Endothelial cell of umbilical vein (primary cell): ENCODE measurements at regions not wholly inside any gene's neighbourhood (a gene's known extent, or its start where the extent isn't known, plus 50 kb on each side); places are given as distances from the start of the nearest gene placed in this dataset.

ENCODE experiments used
- BruUV-seq: library from RNA; stranded (reverse); fragments of 400-500 nt; replicated peaks from 2 replicates; lab custom pipeline; 2021; lab: Mats Ljungman, UMichigan
- CTCF ChIA-PET: fragments of 300-600, 350-600 bp; sonication (Branson Sonifier 250); formaldehyde crosslinking; loops from one replicate; lab custom pipeline; 2021; ENCODE audit warnings: antibody characterized with exemption, inconsistent platforms; lab: Charles Lee
- POLR2A ChIA-PET: fragments of 300-600, 350-600 bp; sonication (Branson Sonifier 250); formaldehyde crosslinking; loops from one replicate; lab custom pipeline; 2021; ENCODE audit warnings: antibody characterized with exemption, inconsistent platforms; lab: Charles Lee
- DNase-seq: peaks from one replicate; pipeline ENCODE4 v3.0.0-alpha.2; 2011; ENCODE audit warnings: low read depth, low spot score
- FAIRE-seq: peaks from 2 replicates; lab custom pipeline; 2011; peaks lifted over from hg19 to GRCh38; lab: Jason Lieb, UNC
- H2AFZ ChIP-seq: 2 replicates; pipeline ENCODE4 v1.6.0; 2012; ENCODE audit warnings: low read depth, low read length, control low read depth, inconsistent platforms
- H3K27ac ChIP-seq: 2 replicates; pipeline ENCODE4 v1.5.1; 2011; ENCODE audit warnings: low read depth, mild to moderate bottlenecking, control low read depth, low read length, moderate library complexity; ENCODE audit not compliant: insufficient read depth
- H3K27me3 ChIP-seq, 2 experiments: 2 replicates each; pipeline versions ENCODE4 v1.6.0 to v1.6.1; 2011; ENCODE audit warnings: low read length in 2 of 2, mixed read lengths in 1 of 2; ENCODE audit not compliant: control insufficient read depth in 2 of 2, insufficient read depth in 2 of 2
- H3K36me3 ChIP-seq, 2 experiments: 2 replicates in 1 of 2; 3 replicates in 1 of 2; pipeline ENCODE4 v1.5.1; 2011; ENCODE audit warnings: low read length in 2 of 2, mild to moderate bottlenecking in 1 of 2, moderate library complexity in 1 of 2; ENCODE audit not compliant: control insufficient read depth in 2 of 2, insufficient read depth in 2 of 2; ENCODE audit errors: extremely low read depth in 1 of 2
- H3K4me1 ChIP-seq: 3 replicates; pipeline ENCODE4 v1.5.1; 2011; ENCODE audit warnings: mild to moderate bottlenecking, low read length; ENCODE audit not compliant: control insufficient read depth, insufficient read depth; ENCODE audit errors: extremely low read depth
- H3K4me2 ChIP-seq: 2 replicates; pipeline ENCODE4 v1.6.1; 2011; ENCODE audit warnings: low read length, control low read depth, mixed read lengths; ENCODE audit not compliant: insufficient read depth
- H3K4me3 ChIP-seq, 3 experiments: fragments of 200-600 bp in 1 of 3; sonication (generic), shearing (Covaris generic) in 1 of 3; replicated peaks in 1 of 3; 2 replicates each; pipeline ENCODE4 v1.5.1; 2011 to 2016; ENCODE audit warnings: control low read depth in 3 of 3, low read length in 3 of 3, mild to moderate bottlenecking in 2 of 3, inconsistent platforms in 1 of 3, low read depth in 1 of 3, moderate library complexity in 1 of 3; ENCODE audit not compliant: insufficient read depth in 1 of 3
- H3K79me2 ChIP-seq: 2 replicates; pipeline ENCODE4 v1.6.0; 2012; ENCODE audit warnings: low read length, inconsistent platforms; ENCODE audit not compliant: control insufficient read depth, insufficient read depth
- H3K9ac ChIP-seq: replicated peaks from 2 replicates; pipeline ENCODE3; 2011; ENCODE audit warnings: low read length, control low read depth; ENCODE audit not compliant: insufficient read depth; ENCODE audit errors: extremely low read depth
- H3K9me1 ChIP-seq: replicated peaks from 3 replicates; pipeline ENCODE4 v1.6.0; 2011; ENCODE audit warnings: mild to moderate bottlenecking, low read length; ENCODE audit not compliant: control insufficient read depth, insufficient read depth; ENCODE audit errors: extremely low read depth
- H3K9me3 ChIP-seq: replicated peaks from 2 replicates; pipeline ENCODE4 v1.5.1; 2012; ENCODE audit warnings: low read length, inconsistent platforms; ENCODE audit not compliant: control insufficient read depth, insufficient read depth
- H4K20me1 ChIP-seq: replicated peaks from 2 replicates; pipeline ENCODE3; 2011; ENCODE audit warnings: mild to moderate bottlenecking, low read length; ENCODE audit not compliant: control insufficient read depth, insufficient read depth; ENCODE audit errors: extremely low read depth
- EZH2 ChIP-seq: IDR thresholded peaks from 2 replicates; pipeline ENCODE4 v1.6.1; 2012; ENCODE audit warnings: borderline replicate concordance, low read depth, mild to moderate bottlenecking, moderate library complexity, low read length, inconsistent platforms; ENCODE audit not compliant: severe bottlenecking
- FOS ChIP-seq: IDR thresholded peaks from 2 replicates; pipeline ENCODE4 v1.6.1; 2011; ENCODE audit warnings: mild to moderate bottlenecking, low read length, moderate library complexity, borderline replicate concordance; ENCODE audit not compliant: insufficient read depth
- GATA2 ChIP-seq: IDR thresholded peaks from 2 replicates; pipeline ENCODE4 v1.7.0; 2011; ENCODE audit warnings: low read depth, mild to moderate bottlenecking, moderate library complexity, mixed read lengths, low read length; ENCODE audit not compliant: insufficient read length, insufficient read depth
- JUN ChIP-seq: IDR thresholded peaks from 2 replicates; pipeline ENCODE4 v1.6.1; 2011; ENCODE audit warnings: borderline replicate concordance, low read depth; ENCODE audit not compliant: insufficient read length, insufficient read depth
- MYC ChIP-seq: IDR thresholded peaks from one replicate; pipeline ENCODE4 v1.6.1; 2011; ENCODE audit warnings: mild to moderate bottlenecking, low read depth, low read length
- POLR2A ChIP-seq: IDR thresholded peaks from 2 replicates; pipeline ENCODE4 v1.6.1; 2012; ENCODE audit warnings: low read depth, mild to moderate bottlenecking, control low read depth, low read length
- POLR2AphosphoS5 ChIP-seq: IDR thresholded peaks from 2 replicates; pipeline ENCODE4 v1.6.1; 2012; ENCODE audit warnings: low read depth, mild to moderate bottlenecking, control low read depth, low read length, moderate library complexity; ENCODE audit not compliant: insufficient read depth
- dilution Hi-C: fragments of 300-500 bp; cut with MboI; formaldehyde crosslinking; loops from one replicate; pipeline ENCODE4 v1.15.0; 2019; ENCODE audit warnings: low sequenced_read_pairs; ENCODE audit not compliant: extremely low pct_ligation_motif_present
- intact Hi-C: fragments of 100-400 bp; cut with micrococcal nuclease; formaldehyde crosslinking; loops from one replicate; pipeline ENCODE4 v1.10.0; 2022
- TF ChIP-seq, protein P1 (sequence below), 2 donors: IDR thresholded peaks; 1 replicate in 1 of 2; 2 replicates in 1 of 2; pipeline ENCODE4 v1.5.1; 2011; ENCODE audit warnings: low read length in 2 of 2, mild to moderate bottlenecking in 2 of 2, moderate library complexity in 2 of 2, control low read depth in 1 of 2, inconsistent platforms in 1 of 2, low read depth in 1 of 2; ENCODE audit not compliant: insufficient read depth in 1 of 2; ENCODE audit errors: extremely low read depth in 1 of 2
- TF ChIP-seq, protein P2 (sequence below): IDR thresholded peaks from 2 replicates; pipeline ENCODE4 v1.6.1; 2011; ENCODE audit not compliant: insufficient read depth, insufficient read length

DNA sequence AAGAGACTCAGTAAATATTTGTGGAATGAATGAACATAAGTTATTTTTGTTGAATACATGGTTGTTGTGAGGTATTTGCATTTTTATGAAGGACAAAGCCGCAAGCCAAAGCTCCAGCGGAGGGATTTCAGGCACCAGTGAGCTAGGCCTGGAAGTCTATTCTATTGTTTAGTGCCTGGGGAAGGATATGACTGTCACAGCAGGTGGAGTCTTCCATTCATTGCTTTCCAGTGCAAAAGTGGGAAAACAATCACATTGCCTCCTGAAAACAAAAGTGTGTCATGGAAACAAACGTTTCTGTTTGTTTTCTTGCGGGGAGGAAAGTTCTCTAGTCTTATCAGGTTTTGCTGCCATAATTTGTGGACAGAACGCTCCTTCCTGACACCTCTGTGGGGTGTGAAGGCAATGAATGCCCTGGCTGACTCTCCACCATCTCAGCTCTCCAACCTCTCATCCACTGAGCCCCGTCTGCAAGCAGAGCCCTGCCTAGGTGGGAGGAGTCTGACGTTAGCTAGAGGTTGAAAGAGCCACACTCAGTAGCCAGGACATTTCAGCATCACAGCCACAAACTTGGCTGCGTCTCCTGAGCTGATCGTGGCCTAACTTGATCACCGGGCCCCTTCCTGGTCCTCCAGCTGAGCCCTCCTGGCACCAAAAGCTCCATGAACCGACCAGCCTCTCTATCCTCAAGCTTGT is 739.1 kb downstream of the MATN1 start:
- Histone ChIP-seq H3K4me3 (no peak overlapping the region), H3K36me3 (no peaks in the 10 kb centered on the region), H2AFZ (no peak overlapping the region), H3K27me3 (no peaks in the 10 kb centered on the region), H3K4me2 (no peak overlapping the region), H3K9me3 (no peaks in the 10 kb centered on the region), H3K79me2 (no peaks in the 10 kb centered on the region), H3K27ac (peak overlapping the region; percentile 9), H3K9me1 (no peaks in the 10 kb centered on the region), H4K20me1 (no peaks in the 10 kb centered on the region), H3K4me1 (no peaks in the 10 kb centered on the region), H3K9ac (no peak overlapping the region)
- no peak for TF ChIP-seq MYC
- TF ChIP-seq POLR2AphosphoS5, result no peak
- TF ChIP-seq, protein P1, sequence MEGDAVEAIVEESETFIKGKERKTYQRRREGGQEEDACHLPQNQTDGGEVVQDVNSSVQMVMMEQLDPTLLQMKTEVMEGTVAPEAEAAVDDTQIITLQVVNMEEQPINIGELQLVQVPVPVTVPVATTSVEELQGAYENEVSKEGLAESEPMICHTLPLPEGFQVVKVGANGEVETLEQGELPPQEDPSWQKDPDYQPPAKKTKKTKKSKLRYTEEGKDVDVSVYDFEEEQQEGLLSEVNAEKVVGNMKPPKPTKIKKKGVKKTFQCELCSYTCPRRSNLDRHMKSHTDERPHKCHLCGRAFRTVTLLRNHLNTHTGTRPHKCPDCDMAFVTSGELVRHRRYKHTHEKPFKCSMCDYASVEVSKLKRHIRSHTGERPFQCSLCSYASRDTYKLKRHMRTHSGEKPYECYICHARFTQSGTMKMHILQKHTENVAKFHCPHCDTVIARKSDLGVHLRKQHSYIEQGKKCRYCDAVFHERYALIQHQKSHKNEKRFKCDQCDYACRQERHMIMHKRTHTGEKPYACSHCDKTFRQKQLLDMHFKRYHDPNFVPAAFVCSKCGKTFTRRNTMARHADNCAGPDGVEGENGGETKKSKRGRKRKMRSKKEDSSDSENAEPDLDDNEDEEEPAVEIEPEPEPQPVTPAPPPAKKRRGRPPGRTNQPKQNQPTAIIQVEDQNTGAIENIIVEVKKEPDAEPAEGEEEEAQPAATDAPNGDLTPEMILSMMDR (IDR thresholded peaks at IDR 0.05; ENCODE audit: extremely low read depth in 1 of 2, insufficient read depth in 1 of 2, low read depth in 1 of 2, low read length in 2 of 2), result no peak
- TF ChIP-seq EZH2, result no peak
- TF ChIP-seq, protein P2, sequence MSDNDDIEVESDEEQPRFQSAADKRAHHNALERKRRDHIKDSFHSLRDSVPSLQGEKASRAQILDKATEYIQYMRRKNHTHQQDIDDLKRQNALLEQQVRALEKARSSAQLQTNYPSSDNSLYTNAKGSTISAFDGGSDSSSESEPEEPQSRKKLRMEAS, result no peak
- TF ChIP-seq GATA2, result no peak
- TF ChIP-seq JUN, result no peak
- TF ChIP-seq FOS, result no peak
- TF ChIP-seq POLR2A, result no peak
- ChIA-PET POLR2A (no interaction called here), CTCF (no interaction called here)
- intact Hi-C loops, result no loop called here
- FAIRE-seq (no peak), DNase-seq (no peak)
- BruUV-seq, result no TSS peak
- dilution Hi-C loops, result no loop called here
